Right lobe of liver (tissue), 4 donors: ENCODE measurements at regions not wholly inside any gene's neighbourhood (a gene's known extent, or its start where the extent isn't known, plus 50 kb on each side); places are given as distances from the start of the nearest gene placed in this dataset.

Source experiments
- POLR2A ChIP-seq: fragments of 450-650 bp; IDR thresholded peaks from one replicate; pipeline ENCODE4 v1.6.1; 2017; ENCODE audit warnings: antibody characterized with exemption, mild to moderate bottlenecking
- TF ChIP-seq, protein P1 (sequence below), 4 donors: fragments of 200-600 bp in 3 of 4; fragments of 450-650 bp in 1 of 4; IDR thresholded peaks; one replicate each; pipeline versions ENCODE4 v1.5.1 to v1.8.0; 2016 to 2022; ENCODE audit warnings: antibody characterized with exemption in 4 of 4, mild to moderate bottlenecking in 2 of 4
- donor health status: DM: no; HTN: no; CAD: no.
- donor health status: DM: no; HTN: no; CAD: no.
- donor health status: DM: no; HTN: yes; CAD: no.

DNA sequence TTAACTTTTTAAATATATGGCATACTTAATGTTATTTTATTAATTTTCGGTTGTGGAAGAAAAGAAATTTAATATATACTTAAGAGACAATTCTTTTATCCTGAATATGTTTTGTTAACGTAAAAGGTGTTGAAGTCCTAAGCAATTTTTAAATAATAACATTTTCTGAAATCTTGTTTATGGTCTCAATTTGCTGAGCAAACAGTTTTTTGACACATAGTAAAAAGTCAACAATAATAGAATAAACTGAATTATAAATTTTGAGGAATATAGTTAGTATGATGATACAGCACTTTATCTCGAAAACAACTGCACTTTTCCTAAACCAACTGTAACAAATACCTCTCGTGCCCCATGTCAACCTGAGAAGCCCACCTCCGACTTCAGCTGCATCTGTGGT, 229.8 kb upstream of the TARS1 start:
- TF ChIP-seq, protein P1, sequence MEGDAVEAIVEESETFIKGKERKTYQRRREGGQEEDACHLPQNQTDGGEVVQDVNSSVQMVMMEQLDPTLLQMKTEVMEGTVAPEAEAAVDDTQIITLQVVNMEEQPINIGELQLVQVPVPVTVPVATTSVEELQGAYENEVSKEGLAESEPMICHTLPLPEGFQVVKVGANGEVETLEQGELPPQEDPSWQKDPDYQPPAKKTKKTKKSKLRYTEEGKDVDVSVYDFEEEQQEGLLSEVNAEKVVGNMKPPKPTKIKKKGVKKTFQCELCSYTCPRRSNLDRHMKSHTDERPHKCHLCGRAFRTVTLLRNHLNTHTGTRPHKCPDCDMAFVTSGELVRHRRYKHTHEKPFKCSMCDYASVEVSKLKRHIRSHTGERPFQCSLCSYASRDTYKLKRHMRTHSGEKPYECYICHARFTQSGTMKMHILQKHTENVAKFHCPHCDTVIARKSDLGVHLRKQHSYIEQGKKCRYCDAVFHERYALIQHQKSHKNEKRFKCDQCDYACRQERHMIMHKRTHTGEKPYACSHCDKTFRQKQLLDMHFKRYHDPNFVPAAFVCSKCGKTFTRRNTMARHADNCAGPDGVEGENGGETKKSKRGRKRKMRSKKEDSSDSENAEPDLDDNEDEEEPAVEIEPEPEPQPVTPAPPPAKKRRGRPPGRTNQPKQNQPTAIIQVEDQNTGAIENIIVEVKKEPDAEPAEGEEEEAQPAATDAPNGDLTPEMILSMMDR (IDR thresholded peaks at IDR 0.05) = no peak
- TF ChIP-seq POLR2A = no peak
